GM18951 (cell line): ENCODE measurements at regions not wholly inside any gene's neighbourhood (a gene's known extent, or its start where the extent isn't known, plus 50 kb on each side); places are given as distances from the start of the nearest gene placed in this dataset.

Source experiments
- POLR2A ChIP-seq: IDR thresholded peaks from 4 replicates; pipeline ENCODE4 v1.6.1; 2011; ENCODE audit warnings: mild to moderate bottlenecking; ENCODE audit not compliant: insufficient read length, insufficient read depth; ENCODE audit errors: extremely low read depth
- in situ Hi-C: fragments of 300-500 bp; cut with MboI; formaldehyde crosslinking; loops from one replicate; pipeline ENCODE4 v1.12.0; 2022; ENCODE audit warnings: low sequenced_read_pairs, mixed read lengths, inconsistent platforms; ENCODE audit not compliant: unreplicated experiment

DNA sequence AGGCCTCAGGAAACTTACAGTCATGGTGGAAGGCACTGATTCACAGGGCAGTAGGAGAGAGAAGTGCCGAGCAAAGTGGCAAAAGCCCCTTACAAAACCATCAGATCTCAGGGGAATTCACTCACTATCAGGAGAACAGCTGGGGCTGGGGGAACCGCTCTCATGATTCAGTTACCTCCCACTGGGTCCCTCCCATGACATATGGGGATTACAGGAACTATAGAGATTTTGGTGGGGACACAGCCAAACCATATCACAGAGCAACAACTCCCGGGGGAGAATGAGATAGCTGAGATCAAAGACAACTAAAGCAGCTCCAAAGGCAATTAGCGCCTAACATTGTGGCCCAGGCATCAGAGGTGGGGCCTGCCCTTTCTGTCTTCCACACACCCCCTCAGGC, 85.4 kb upstream of the VOPP1 start:
- in situ Hi-C loops, result no loop called here

DNA sequence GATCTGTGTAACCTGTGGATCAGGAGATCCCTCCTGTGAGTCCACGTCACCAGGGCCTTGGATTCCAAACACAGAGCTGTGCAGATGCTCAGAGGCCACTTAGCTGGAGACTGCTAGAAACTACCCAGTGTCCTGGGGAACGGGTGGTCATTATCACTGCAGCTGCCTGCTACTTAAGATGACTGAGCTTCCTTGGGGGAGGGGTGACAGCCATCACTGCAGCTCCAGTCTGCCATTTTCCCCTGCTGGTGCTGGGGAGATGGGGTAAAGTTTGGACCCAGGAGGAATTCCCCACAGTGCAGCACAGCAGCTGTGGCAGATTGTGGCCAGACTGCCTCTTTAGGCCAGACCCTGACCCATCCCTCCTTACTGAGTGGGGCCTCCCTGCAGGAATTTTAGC, 78.8 kb upstream of the VOPP1 start:
- in situ Hi-C loops, result no loop called here

More for the DNA sequence above, 85.4 kb upstream of the VOPP1 start:
- no peak for TF ChIP-seq POLR2A

DNA sequence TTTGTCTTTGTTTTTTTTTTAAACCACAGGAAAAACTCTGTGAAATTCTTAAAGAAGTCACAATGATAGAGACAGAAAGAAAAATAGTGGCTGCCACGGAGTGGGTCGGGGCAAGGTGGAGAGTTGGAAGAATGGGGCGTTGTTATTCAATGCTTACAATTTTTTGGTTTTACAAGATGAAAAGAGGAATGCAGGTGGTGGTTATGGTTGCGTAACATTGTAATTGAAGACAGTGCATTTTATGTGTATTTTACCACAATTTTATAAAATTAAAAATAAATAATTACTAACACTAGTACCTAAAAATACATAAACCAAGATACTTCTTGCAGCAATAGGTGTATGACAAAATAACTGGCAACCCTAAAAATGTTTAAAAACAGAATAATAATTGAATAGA, 76.9 kb upstream of the VOPP1 start:
- in situ Hi-C loops, result loop anchor here (25.0 kb wide), 1 partner anchor 313 kb away; the partner anchor contains the start of genes MRPS17 and NIPSNAP2
- no peak for TF ChIP-seq POLR2A

More for the DNA sequence above, 78.8 kb upstream of the VOPP1 start:
- TF ChIP-seq POLR2A, result no peak

DNA sequence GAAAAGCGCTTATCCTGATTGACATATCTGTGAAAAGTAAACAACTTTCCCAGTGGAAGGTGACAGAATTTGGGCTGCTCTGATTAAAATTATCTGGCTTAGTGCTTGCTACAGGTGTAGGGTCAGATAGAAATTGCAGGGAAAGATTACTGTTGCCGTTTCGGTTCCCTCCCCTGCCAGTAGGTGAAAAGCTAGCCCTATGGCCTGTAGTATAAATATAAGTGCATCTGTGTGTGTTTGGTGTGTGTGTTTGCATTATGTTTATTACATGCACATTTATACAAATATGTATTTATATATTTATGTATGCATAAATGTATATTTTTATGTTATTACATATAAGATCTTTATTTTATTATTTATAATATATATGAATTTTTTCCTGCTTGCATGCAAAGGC, 72.3 kb upstream of the VOPP1 start:
- in situ Hi-C loops, result loop anchor here (25.0 kb wide), 1 partner anchor 318 kb away; the partner anchor contains the start of genes MRPS17 and NIPSNAP2
- no peak for TF ChIP-seq POLR2A

DNA sequence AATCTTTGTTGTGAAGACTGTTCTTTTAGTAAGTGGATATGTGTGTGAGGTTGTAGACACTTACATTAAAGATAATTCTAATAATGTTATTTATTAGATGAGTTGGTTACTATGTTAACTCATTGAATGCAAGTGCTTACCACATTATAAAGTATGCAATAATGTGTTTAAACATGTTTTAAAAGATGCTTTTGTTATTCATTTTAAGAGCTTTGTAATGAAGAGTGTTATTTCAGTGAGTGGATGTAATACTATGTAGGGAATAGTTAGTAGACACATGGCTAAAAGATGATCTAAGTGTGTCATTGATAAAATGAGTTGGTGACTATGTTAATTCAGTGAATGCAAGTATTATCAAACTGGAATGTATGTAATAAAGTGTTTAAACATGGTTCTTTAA, 70.0 kb upstream of the VOPP1 start:
- no peak for TF ChIP-seq POLR2A
- in situ Hi-C loops, result loop anchor here (25.0 kb wide), 1 partner anchor 320 kb away; the partner anchor contains the start of genes MRPS17 and NIPSNAP2

DNA sequence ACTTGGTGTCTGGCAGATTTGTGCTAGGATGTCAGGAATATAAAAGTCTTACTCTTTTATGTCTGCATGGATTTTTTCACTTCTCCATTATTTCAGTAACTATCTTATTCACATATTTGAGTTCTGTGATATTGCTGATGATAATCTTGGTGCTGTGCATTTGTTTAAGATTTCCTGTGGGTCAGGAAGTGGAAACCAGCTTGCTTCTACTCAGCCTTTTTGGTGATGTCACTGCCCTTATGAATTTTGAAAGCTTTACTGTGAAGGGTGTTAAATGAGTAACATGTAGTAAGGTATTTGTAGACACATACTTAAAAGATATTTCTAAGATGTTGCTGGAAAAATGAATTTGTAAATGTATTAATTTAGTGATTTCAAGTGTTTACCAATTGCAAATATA, 69.5 kb upstream of the VOPP1 start:
- in situ Hi-C loops, result loop anchor here (25.0 kb wide), 1 partner anchor 320 kb away; the partner anchor contains the start of genes MRPS17 and NIPSNAP2
- TF ChIP-seq POLR2A, result no peak

DNA sequence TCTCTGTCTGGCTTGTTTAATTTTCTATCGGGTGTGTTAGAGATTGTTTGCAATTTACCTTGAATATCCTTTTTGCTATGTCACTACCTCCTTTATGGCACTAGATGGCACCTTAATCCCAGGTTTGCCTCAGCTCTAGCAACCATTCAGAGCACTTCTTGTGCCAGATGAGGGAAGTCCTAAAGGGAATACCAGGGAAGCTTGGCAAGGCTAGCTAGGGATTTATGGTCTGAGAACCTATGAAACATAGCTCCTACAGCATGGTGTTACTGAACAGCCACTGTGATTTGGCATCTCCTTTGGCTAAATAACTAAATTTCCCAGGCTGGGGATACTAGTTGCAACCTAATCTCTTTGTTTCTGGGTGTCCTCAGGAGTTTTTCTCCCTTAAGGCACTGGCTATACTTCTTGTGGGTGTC, 69.0 kb upstream of the VOPP1 start:
- in situ Hi-C loops, result loop anchor here (25.0 kb wide), 1 partner anchor 321 kb away; the partner anchor contains the start of genes MRPS17 and NIPSNAP2
- TF ChIP-seq POLR2A, result no peak

DNA sequence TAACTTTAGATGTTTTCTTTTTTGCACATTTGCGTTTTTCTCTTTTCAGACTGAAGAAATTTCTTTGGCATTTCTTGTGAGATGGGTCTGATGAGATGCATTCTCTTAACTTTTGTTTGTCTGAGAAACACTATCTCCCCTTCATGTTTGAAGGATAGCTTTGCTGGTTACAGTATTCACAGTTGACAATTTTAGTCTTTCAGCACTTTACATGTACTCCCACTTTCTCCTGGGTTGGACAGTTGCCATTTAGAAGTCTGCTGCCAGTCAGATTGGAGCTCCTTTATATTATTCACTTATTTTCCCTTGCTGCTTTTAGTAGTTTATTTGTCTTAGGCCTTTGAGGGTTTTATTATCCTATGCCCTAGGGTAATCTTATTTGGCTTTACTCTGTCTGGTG, 67.3 kb upstream of the VOPP1 start:
- in situ Hi-C loops, result loop anchor here (10.0 to 25.0 kb wide), 2 partner anchors 323 to 435 kb away; partner anchors contain the start of genes MRPS17 and NIPSNAP2

DNA sequence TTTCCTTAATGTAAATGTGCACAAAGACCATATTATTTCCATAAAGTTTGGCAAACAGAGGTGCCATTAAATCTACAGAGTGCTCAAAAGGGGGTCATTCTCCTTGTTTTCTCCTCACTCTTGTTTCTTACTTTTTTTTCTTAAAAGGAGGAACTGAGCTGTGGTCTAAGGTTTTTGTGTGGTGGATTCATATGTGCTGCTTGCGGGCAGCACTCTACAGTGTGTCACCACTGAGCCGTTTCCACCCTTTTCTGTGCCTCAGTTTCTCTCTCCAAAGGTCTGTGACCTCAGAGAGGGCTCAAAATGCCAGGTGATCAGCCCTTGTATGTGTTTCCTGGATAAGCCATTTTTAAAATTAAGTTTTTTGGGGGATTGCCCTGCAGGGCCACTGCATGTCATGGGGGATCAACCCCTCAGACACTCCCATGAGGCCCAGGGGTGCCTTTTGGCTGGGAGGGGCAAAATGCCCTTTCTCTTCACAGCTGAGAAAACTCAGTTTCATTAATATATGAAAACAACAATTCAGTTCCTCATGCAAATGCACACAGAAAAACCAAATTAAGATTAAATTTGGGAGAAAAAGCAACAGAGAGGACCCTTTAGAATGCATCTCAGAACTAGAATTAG, 56.9 kb upstream of the VOPP1 start:
- in situ Hi-C loops, result loop anchor here (25.0 kb wide), 1 partner anchor 333 kb away; the partner anchor contains the start of genes MRPS17 and NIPSNAP2
- TF ChIP-seq POLR2A, result no peak

More for the DNA sequence above, 67.3 kb upstream of the VOPP1 start:
- TF ChIP-seq POLR2A, result no peak

DNA sequence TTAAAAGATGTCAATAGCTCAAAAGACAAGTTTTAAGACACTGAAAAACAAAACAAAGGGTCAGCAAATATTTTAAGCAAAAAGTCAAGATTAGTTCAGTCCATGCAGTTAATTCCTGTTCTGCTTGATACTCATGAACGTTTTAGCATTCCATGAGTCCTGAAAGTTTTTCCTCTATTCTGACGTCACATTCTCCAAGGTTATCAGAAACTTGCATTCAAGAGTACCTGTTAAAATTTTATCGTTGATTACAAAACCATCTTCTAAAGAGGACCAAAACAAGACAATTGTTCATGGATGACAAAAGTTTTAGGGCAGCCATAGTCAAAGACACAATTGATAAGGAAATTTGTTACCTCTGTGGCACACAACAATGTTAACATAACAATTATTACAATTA, 52.5 kb upstream of the VOPP1 start:
- in situ Hi-C loops, result loop anchor here (25.0 kb wide), 1 partner anchor 337 kb away; the partner anchor contains the start of genes MRPS17 and NIPSNAP2

DNA sequence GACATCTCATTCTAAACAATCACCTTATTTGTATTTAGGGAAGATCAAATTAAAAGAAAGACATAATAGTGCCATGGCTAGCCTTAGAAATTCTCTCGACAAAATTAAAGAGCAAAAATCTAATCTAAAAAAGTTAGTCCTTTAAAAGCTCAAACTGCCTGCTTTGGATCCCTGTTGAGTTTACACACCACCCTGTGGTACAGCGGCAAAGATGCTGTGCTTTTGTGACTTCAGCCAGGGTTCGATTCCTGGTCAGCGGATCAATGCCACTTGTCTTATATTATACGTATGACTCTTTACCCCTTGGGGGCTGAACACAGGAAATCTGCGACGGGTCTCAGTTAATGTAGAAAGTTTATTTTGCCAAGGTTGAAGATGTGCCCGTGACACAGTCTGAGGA, 51.3 kb upstream of the VOPP1 start:
- in situ Hi-C loops, result no loop called here
- TF ChIP-seq POLR2A, result no peak

More for the DNA sequence above, 52.5 kb upstream of the VOPP1 start:
- TF ChIP-seq POLR2A, result no peak

DNA sequence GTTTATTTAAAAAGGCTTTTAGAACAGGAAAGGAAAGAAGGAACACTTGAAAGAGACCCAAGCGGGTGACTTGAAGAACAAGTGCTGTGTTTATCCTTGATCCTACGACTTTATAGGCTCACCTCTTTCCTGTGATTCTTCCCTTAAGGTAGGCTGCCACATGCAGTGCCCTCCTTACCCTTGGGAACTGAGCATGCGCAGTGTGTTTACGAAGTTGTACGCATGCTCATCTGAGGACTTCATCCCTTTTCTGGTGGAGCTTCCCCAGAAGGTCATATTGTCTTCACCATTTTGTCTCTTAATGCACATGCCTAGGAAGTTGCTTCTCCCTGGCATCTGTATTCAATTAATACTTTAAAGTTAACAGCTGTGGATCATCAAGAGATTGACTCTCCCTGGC, 49.9 kb upstream of the VOPP1 start:
- TF ChIP-seq POLR2A, result no peak
- in situ Hi-C loops, result no loop called here
